Liver (tissue), 8 donors: ENCODE measurements at regions not wholly inside any gene's neighbourhood (a gene's known extent, or its start where the extent isn't known, plus 50 kb on each side); places are given as distances from the start of the nearest gene placed in this dataset.

Experiments
- DNase-seq: peaks from one replicate; pipeline ENCODE4 v3.0.0-alpha.2; 2017; ENCODE audit warnings: low spot score
- H3K27ac ChIP-seq, 2 donors: one replicate each; pipeline ENCODE4 v1.7.0; 2013; ENCODE audit warnings: inconsistent platforms in 2 of 2, low read length in 2 of 2, control low read depth in 1 of 2, low read depth in 1 of 2, mild to moderate bottlenecking in 1 of 2
- H3K27me3 ChIP-seq, 4 donors: one replicate each; pipeline versions ENCODE4 v1.6.1 to v1.7.0; 2013; ENCODE audit warnings: low read length in 3 of 4, inconsistent platforms in 1 of 4, mild to moderate bottlenecking in 1 of 4, moderate library complexity in 1 of 4; ENCODE audit not compliant: control insufficient read depth in 4 of 4, insufficient read depth in 4 of 4
- H3K36me3 ChIP-seq, 4 donors: one replicate each; pipeline versions ENCODE4 v1.6.1 to v1.7.0; 2013; ENCODE audit warnings: low read length in 3 of 4, mild to moderate bottlenecking in 3 of 4, low read depth in 1 of 4, moderate library complexity in 1 of 4; ENCODE audit not compliant: control insufficient read depth in 4 of 4, insufficient read depth in 3 of 4
- H3K4me1 ChIP-seq, 4 donors: one replicate each; pipeline versions ENCODE4 v1.6.1 to v1.7.0; 2013; ENCODE audit warnings: low read length in 3 of 4, mild to moderate bottlenecking in 3 of 4, moderate library complexity in 1 of 4; ENCODE audit not compliant: control insufficient read depth in 4 of 4, insufficient read depth in 4 of 4
- H3K4me3 ChIP-seq, 3 donors: one replicate each; pipeline versions ENCODE4 v1.6.1 to v1.7.0; 2013; ENCODE audit warnings: low read length in 3 of 3, control low read depth in 1 of 3, low read depth in 1 of 3, mild to moderate bottlenecking in 1 of 3
- H3K9ac ChIP-seq, 2 donors: one replicate each; pipeline ENCODE4 v1.7.0; 2013; ENCODE audit warnings: low read length in 2 of 2, mild to moderate bottlenecking in 2 of 2, moderate library complexity in 2 of 2, control low read depth in 1 of 2, low read depth in 1 of 2
- H3K9me3 ChIP-seq, 4 donors: one replicate each; pipeline versions ENCODE4 v1.6.1 to v1.7.0; 2013; ENCODE audit warnings: low read length in 3 of 4; ENCODE audit not compliant: control insufficient read depth in 4 of 4
- FOXA2 ChIP-seq: IDR thresholded peaks from 2 replicates; pipeline ENCODE4 v1.6.1; 2016; ENCODE audit warnings: antibody characterized with exemption
- GABPA ChIP-seq, 2 donors: IDR thresholded peaks in 1 of 2; conservative IDR thresholded peaks in 1 of 2; 2 replicates each; pipeline ENCODE4 v1.6.1; 2016; ENCODE audit warnings: antibody characterized with exemption in 2 of 2, mild to moderate bottlenecking in 1 of 2, moderate library complexity in 1 of 2
- HNF4A ChIP-seq, 2 donors: conservative IDR thresholded peaks; 2 replicates each; pipeline ENCODE4 v1.6.1; 2016; ENCODE audit warnings: antibody characterized with exemption in 2 of 2, mild to moderate bottlenecking in 2 of 2
- JUND ChIP-seq, 2 donors: IDR thresholded peaks; 2 replicates each; pipeline ENCODE4 v1.6.1; 2016; ENCODE audit warnings: antibody characterized with exemption in 2 of 2
- RXRA ChIP-seq, 2 donors: IDR thresholded peaks; 2 replicates each; pipeline ENCODE4 v1.6.1; 2017 to 2018; ENCODE audit warnings: antibody characterized with exemption in 2 of 2, mild to moderate bottlenecking in 1 of 2
- SP1 ChIP-seq: IDR thresholded peaks from 2 replicates; pipeline ENCODE4 v1.6.1; 2018; ENCODE audit warnings: antibody characterized with exemption, mild to moderate bottlenecking
- TAF1 ChIP-seq: conservative IDR thresholded peaks from 2 replicates; pipeline ENCODE4 v1.6.1; 2016; ENCODE audit warnings: antibody characterized with exemption, mild to moderate bottlenecking
- WGBS: extraction: QIAGEN DNeasy Blood & Tissue Kit; methylation state at CpG from one replicate; pipeline ENCODE4 v1.1.7; 2013; 5-methylcytosine and 5-hydroxymethylcytosine counted together
- TF ChIP-seq, protein P1 (sequence below): IDR thresholded peaks from 2 replicates; pipeline ENCODE4 v1.6.1; 2016; ENCODE audit warnings: antibody characterized with exemption
- TF ChIP-seq, protein P2 (sequence below): IDR thresholded peaks from 2 replicates; pipeline ENCODE4 v1.6.1; 2016; ENCODE audit warnings: antibody characterized with exemption
- TF ChIP-seq, protein P3 (sequence below): fragments of 150-350 bp; IDR thresholded peaks from 2 replicates; pipeline ENCODE4 v1.5.1; 2017; ENCODE audit warnings: improper control_type of control experiment, low read depth, low read length; ENCODE audit not compliant: missing input control
- TF ChIP-seq, protein P4 (sequence below): IDR thresholded peaks from 2 replicates; pipeline ENCODE4 v1.6.1; 2016; ENCODE audit warnings: antibody characterized with exemption
- TF ChIP-seq, protein P5 (sequence below): IDR thresholded peaks from 2 replicates; pipeline ENCODE4 v1.6.1; 2016; ENCODE audit warnings: antibody characterized with exemption, mild to moderate bottlenecking
- donor health status: healthy.
- donor health status: healthy.
- donor health status: healthy.
- donor health status: healthy.
- donor health status: healthy.

DNA sequence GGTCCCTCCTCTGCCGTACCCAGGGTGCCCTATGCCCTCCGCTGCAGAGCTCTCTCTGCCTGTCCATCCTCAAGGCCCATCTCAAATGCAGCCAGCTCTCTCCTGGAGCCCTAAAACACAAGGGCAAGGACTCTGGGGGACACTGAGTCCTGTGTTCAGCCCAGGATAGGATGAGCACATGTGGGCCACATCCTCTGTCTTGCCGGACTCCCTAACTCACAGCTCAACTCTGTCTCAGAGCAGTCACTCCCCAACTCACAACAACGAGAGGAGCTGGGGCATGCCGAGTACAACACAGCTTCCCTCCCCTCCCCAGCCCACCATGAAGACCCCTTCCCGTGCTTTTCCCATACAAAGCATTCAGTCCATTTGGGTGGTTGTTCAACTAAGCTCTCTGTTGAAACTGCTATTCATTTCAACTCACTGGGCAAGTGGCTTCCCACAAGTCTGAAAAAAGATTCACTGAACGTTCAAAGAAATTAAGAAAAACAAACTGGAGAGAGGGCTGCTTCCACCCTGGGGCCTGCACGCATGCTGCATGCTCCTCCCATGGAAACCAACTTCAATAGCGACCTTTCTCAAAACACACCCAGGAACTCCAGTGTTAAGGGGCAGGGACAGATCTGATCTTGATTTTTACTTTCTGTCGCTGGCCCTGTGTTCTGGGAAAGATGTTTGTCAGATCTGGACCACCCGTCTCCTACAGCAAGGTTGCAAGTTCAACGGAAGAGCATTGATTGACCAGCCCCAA, 124.3 kb upstream of the IGF1R start:
- H3K9me3 ChIP-seq: no peaks in the 10 kb centered on the region
- no peak overlapping the region for H3K4me3 ChIP-seq
- TF ChIP-seq, protein P1, sequence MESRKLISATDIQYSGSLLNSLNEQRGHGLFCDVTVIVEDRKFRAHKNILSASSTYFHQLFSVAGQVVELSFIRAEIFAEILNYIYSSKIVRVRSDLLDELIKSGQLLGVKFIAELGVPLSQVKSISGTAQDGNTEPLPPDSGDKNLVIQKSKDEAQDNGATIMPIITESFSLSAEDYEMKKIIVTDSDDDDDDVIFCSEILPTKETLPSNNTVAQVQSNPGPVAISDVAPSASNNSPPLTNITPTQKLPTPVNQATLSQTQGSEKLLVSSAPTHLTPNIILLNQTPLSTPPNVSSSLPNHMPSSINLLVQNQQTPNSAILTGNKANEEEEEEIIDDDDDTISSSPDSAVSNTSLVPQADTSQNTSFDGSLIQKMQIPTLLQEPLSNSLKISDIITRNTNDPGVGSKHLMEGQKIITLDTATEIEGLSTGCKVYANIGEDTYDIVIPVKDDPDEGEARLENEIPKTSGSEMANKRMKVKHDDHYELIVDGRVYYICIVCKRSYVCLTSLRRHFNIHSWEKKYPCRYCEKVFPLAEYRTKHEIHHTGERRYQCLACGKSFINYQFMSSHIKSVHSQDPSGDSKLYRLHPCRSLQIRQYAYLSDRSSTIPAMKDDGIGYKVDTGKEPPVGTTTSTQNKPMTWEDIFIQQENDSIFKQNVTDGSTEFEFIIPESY: no peak
- TF ChIP-seq SP1: no peak
- TF ChIP-seq, protein P2, sequence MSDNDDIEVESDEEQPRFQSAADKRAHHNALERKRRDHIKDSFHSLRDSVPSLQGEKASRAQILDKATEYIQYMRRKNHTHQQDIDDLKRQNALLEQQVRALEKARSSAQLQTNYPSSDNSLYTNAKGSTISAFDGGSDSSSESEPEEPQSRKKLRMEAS: no peak
- TF ChIP-seq, protein P3, sequence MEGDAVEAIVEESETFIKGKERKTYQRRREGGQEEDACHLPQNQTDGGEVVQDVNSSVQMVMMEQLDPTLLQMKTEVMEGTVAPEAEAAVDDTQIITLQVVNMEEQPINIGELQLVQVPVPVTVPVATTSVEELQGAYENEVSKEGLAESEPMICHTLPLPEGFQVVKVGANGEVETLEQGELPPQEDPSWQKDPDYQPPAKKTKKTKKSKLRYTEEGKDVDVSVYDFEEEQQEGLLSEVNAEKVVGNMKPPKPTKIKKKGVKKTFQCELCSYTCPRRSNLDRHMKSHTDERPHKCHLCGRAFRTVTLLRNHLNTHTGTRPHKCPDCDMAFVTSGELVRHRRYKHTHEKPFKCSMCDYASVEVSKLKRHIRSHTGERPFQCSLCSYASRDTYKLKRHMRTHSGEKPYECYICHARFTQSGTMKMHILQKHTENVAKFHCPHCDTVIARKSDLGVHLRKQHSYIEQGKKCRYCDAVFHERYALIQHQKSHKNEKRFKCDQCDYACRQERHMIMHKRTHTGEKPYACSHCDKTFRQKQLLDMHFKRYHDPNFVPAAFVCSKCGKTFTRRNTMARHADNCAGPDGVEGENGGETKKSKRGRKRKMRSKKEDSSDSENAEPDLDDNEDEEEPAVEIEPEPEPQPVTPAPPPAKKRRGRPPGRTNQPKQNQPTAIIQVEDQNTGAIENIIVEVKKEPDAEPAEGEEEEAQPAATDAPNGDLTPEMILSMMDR: no peak
- peaks cover 0 to 4% (median 0%) of the 10 kb centered on the region in 4 donors for H3K27me3 ChIP-seq
- H3K4me1 ChIP-seq: no peaks in the 10 kb centered on the region
- WGBS: 66% methylated on average over 12 of the region's 12 CpGs
- no peaks in the 10 kb centered on the region for H3K36me3 ChIP-seq
- H3K9ac ChIP-seq: no peak overlapping the region
- no peak for DNase-seq
- H3K27ac ChIP-seq: no peak overlapping the region

- WGBS: 66% methylated on average over 10 of the region's 10 CpGs
- H3K27me3 ChIP-seq: peaks cover 0 to 4% (median 0%) of the 10 kb centered on the region in 4 donors
- H3K9me3 ChIP-seq: no peaks in the 10 kb centered on the region
- H3K9ac ChIP-seq: no peak overlapping the region
- TF ChIP-seq SP1: no peak
- TF ChIP-seq HNF4A (conservative IDR thresholded peaks at IDR 0.05): no peak
- no peak for TF ChIP-seq TAF1
- no peak for TF ChIP-seq JUND (IDR thresholded peaks at IDR 0.05)
- TF ChIP-seq, protein P1: no peak
- no peak for DNase-seq
- H3K4me1 ChIP-seq: no peaks in the 10 kb centered on the region
- H3K36me3 ChIP-seq: no peaks in the 10 kb centered on the region
- no peak overlapping the region for H3K4me3 ChIP-seq
- H3K27ac ChIP-seq: no peak overlapping the region
Observed at GRCh38 chr15:98524838-98525660, 123.3 kb upstream of the IGF1R start.

DNA sequence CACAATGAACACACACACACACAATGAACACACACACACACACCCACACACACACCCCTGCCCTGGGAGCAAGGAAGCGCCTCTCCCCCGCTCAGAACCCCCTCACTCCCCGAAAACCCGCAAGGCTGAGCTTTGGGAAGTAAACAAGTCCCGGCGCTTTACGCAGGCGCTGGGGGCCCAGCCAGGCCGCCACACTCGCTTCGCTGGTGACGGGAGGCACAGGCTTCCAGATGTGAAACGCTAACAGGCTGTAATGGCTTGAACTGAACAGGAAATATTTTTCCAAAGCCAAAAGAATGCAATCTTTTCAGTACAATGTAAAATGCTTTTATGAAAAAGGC, 122.7 kb upstream of the IGF1R start:
- Histone ChIP-seq H3K4me3 (no peak overlapping the region), H3K4me1 (no peaks in the 10 kb centered on the region), H3K9ac (no peak overlapping the region), H3K27me3 (peaks cover 0 to 4% (median 0%) of the 10 kb centered on the region in 4 donors), H3K9me3 (no peaks in the 10 kb centered on the region), H3K36me3 (no peaks in the 10 kb centered on the region), H3K27ac (no peak overlapping the region)
- no peak for DNase-seq
- WGBS: 65% methylated on average over 13 of the region's 13 CpGs
- TF ChIP-seq GABPA (IDR thresholded peaks at IDR 0.05 in 1 of 2, conservative IDR thresholded peaks at IDR 0.05 in 1 of 2) (no peak), FOXA2 (no peak), RXRA (IDR thresholded peaks at IDR 0.05) (no peak), HNF4A (conservative IDR thresholded peaks at IDR 0.05) (no peak), SP1 (no peak)
- TF ChIP-seq, protein P1: no peak
- TF ChIP-seq, protein P4, sequence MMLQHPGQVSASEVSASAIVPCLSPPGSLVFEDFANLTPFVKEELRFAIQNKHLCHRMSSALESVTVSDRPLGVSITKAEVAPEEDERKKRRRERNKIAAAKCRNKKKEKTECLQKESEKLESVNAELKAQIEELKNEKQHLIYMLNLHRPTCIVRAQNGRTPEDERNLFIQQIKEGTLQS: no peak
- TF ChIP-seq, protein P5, sequence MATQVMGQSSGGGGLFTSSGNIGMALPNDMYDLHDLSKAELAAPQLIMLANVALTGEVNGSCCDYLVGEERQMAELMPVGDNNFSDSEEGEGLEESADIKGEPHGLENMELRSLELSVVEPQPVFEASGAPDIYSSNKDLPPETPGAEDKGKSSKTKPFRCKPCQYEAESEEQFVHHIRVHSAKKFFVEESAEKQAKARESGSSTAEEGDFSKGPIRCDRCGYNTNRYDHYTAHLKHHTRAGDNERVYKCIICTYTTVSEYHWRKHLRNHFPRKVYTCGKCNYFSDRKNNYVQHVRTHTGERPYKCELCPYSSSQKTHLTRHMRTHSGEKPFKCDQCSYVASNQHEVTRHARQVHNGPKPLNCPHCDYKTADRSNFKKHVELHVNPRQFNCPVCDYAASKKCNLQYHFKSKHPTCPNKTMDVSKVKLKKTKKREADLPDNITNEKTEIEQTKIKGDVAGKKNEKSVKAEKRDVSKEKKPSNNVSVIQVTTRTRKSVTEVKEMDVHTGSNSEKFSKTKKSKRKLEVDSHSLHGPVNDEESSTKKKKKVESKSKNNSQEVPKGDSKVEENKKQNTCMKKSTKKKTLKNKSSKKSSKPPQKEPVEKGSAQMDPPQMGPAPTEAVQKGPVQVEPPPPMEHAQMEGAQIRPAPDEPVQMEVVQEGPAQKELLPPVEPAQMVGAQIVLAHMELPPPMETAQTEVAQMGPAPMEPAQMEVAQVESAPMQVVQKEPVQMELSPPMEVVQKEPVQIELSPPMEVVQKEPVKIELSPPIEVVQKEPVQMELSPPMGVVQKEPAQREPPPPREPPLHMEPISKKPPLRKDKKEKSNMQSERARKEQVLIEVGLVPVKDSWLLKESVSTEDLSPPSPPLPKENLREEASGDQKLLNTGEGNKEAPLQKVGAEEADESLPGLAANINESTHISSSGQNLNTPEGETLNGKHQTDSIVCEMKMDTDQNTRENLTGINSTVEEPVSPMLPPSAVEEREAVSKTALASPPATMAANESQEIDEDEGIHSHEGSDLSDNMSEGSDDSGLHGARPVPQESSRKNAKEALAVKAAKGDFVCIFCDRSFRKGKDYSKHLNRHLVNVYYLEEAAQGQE: no peak
